ENCODE measurements at regions not wholly inside any gene's neighbourhood (a gene's known extent, or its start where the extent isn't known, plus 50 kb on each side); places are given as distances from the start of the nearest gene placed in this dataset.

DNA sequence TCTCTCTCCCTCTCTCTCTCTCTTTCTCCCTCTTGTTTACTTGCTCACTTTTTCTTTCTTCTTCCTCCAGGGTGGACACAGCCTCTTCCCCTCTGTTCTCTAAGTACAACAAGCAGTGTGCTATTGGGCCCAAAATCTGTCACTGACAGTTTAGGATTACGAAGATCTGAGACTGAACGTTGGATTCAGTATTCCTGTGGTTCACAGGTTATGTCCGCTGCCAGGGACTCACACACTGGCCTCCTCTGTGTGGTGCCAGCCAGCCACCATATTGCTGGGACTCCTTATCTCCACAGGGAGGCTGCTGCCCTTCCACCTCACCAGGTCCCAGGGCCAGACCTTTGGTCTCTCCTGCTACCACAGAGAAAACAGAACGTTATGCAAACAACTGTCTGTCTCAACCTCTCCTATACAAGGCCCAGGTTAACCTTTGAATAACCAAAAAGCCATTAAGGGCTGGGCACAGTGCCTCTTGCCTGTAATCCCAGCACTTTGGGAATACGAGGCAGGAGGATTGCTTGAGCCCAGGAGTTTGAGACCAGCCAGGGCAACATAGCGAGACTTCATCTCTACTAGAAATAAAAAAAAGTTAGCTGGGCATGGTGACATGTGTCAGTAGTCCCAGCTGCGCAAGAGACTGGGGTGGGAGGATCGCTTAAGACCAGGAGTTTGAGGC, 171.9 kb upstream of the RAB4A start:
- Histone ChIP-seq H4K20me1 (ENCODE audit: insufficient read depth, low read length) (no peaks in the 10 kb centered on the region), H3K36me3 (replicated peaks in 1 of 2; ENCODE audit: control insufficient read depth in 1 of 2, insufficient read depth in 2 of 2, low read length in 2 of 2) (no peaks in the 10 kb centered on the region), H2AFZ (ENCODE audit: insufficient read depth, low read depth, low read length, poor library complexity, severe bottlenecking) (no peak overlapping the region), H3K9ac (ENCODE audit: insufficient read depth, low read length, poor library complexity, severe bottlenecking) (no peak overlapping the region), H3K4me3 (replicated peaks in 1 of 3; ENCODE audit: low read depth in 2 of 3, low read length in 3 of 3) (no peak overlapping the region), H3K4me2 (replicated peaks; ENCODE audit: extremely low read depth, low read length, poor library complexity, severe bottlenecking) (no peak overlapping the region), H3K9me3 (replicated peaks in 1 of 2; ENCODE audit: control insufficient read depth in 1 of 2, insufficient read depth in 1 of 2, low read length in 2 of 2) (peaks cover 0 to 6% of the 10 kb centered on the region in 2 donors), H3K79me2 (ENCODE audit: insufficient read depth, low read length) (no peaks in the 10 kb centered on the region), H3K27ac (ENCODE audit: low read depth in 1 of 2, low read length in 2 of 2) (no peak overlapping the region), H3K4me1 (ENCODE audit: control insufficient read depth in 1 of 2, insufficient read depth in 2 of 2, low read length in 2 of 2) (peaks cover 0 to 2% of the 10 kb centered on the region in 2 donors), H3K27me3 (ENCODE audit: control insufficient read depth in 2 of 2, insufficient read depth in 2 of 2, low read length in 2 of 2) (no peaks in the 10 kb centered on the region)
- H3K27me3 Mint-ChIP-seq (ENCODE audit: low read depth in 3 of 3), result peaks cover 0 to 3% (median 2%) of the 10 kb centered on the region in 3 donors
- 90% methylated on average over 3 of the region's 8 CpGs for WGBS (ENCODE audit: insufficient coverage)
- DNase-seq, result no peak
- H3K9me3 Mint-ChIP-seq, result peaks cover 0 to 14% (median 5%) of the 10 kb centered on the region in 7 donors
- TF ChIP-seq, protein P1, sequence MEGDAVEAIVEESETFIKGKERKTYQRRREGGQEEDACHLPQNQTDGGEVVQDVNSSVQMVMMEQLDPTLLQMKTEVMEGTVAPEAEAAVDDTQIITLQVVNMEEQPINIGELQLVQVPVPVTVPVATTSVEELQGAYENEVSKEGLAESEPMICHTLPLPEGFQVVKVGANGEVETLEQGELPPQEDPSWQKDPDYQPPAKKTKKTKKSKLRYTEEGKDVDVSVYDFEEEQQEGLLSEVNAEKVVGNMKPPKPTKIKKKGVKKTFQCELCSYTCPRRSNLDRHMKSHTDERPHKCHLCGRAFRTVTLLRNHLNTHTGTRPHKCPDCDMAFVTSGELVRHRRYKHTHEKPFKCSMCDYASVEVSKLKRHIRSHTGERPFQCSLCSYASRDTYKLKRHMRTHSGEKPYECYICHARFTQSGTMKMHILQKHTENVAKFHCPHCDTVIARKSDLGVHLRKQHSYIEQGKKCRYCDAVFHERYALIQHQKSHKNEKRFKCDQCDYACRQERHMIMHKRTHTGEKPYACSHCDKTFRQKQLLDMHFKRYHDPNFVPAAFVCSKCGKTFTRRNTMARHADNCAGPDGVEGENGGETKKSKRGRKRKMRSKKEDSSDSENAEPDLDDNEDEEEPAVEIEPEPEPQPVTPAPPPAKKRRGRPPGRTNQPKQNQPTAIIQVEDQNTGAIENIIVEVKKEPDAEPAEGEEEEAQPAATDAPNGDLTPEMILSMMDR (IDR thresholded peaks at IDR 0.05), result no peak
- no peak overlapping the region for H3K4me3 Mint-ChIP-seq
- no peaks in the 10 kb centered on the region for H3K36me3 Mint-ChIP-seq
- intact Hi-C loops (cut with micrococcal nuclease), result no loop called here
- no peaks in the 10 kb centered on the region for H3K4me1 Mint-ChIP-seq
- peak overlapping the region in 1 of 7 donors; percentile 3 for H3K27ac Mint-ChIP-seq

DNA sequence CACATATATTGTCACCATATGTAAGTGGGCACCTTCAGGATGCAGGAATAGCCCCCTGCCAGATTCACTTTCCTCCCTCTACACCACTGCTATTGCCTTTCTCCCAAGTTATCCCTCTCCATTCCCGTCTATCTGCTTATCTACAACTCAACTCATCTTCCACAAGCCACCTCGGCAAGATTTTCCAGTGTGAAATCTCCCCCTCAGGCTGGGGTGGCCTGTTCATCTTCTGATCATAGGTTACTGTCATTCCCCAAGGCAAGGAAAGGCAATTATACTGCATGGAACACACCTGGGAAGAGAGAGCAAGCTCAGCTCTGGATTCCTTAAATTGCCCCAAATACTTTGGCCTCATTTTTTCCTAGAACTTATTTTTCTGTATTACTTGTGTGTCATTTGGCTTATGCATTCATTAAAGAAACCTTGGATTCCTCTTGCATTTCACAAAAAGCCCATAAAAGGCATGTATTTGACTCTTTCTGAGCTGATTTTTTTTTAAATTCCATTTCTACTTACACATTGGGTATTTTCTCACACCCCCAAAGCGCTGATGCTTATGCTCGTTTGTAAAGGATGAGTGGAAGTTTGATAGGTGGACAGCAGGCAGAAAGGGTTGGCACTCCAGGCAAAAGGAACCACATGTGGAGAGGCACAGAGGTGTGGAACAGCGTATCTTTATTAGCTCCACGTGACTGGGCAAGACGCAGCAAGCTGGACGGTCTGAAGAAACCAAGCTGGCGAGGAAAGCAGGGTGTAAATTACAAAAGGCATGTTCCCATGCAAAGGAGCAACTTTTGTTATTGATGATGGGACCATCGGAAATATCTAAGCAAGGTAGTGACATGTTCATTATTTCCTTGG, 169.7 kb upstream of the RAB4A start:
- TF ChIP-seq, protein P1 (IDR thresholded peaks at IDR 0.05), result no peak
- no peaks in the 10 kb centered on the region for H3K4me1 Mint-ChIP-seq
- Histone ChIP-seq H4K20me1 (ENCODE audit: insufficient read depth, low read length) (no peaks in the 10 kb centered on the region), H3K9ac (ENCODE audit: insufficient read depth, low read length, poor library complexity, severe bottlenecking) (no peak overlapping the region), H3K4me2 (replicated peaks; ENCODE audit: extremely low read depth, low read length, poor library complexity, severe bottlenecking) (no peak overlapping the region), H3K4me3 (replicated peaks in 1 of 3; ENCODE audit: low read depth in 2 of 3, low read length in 3 of 3) (no peak overlapping the region), H3K27me3 (ENCODE audit: control insufficient read depth in 2 of 2, insufficient read depth in 2 of 2, low read length in 2 of 2) (no peaks in the 10 kb centered on the region), H3K9me3 (replicated peaks in 1 of 2; ENCODE audit: control insufficient read depth in 1 of 2, insufficient read depth in 1 of 2, low read length in 2 of 2) (peaks cover 0 to 4% of the 10 kb centered on the region in 2 donors), H2AFZ (ENCODE audit: insufficient read depth, low read depth, low read length, poor library complexity, severe bottlenecking) (no peak overlapping the region), H3K36me3 (replicated peaks in 1 of 2; ENCODE audit: control insufficient read depth in 1 of 2, insufficient read depth in 2 of 2, low read length in 2 of 2) (no peaks in the 10 kb centered on the region), H3K4me1 (ENCODE audit: control insufficient read depth in 1 of 2, insufficient read depth in 2 of 2, low read length in 2 of 2) (peaks cover 0 to 2% of the 10 kb centered on the region in 2 donors), H3K79me2 (ENCODE audit: insufficient read depth, low read length) (no peaks in the 10 kb centered on the region), H3K27ac (ENCODE audit: low read depth in 1 of 2, low read length in 2 of 2) (no peak overlapping the region)
- H3K9me3 Mint-ChIP-seq, result peaks cover 0 to 11% (median 3%) of the 10 kb centered on the region in 7 donors
- H3K36me3 Mint-ChIP-seq, result no peaks in the 10 kb centered on the region
- intact Hi-C loops (cut with micrococcal nuclease), result no loop called here
- no peak overlapping the region for H3K4me3 Mint-ChIP-seq
- WGBS (ENCODE audit: insufficient coverage), result 98% methylated on average over 8 of the region's 10 CpGs
- peaks cover 0 to 5% (median 3%) of the 10 kb centered on the region in 3 donors for H3K27me3 Mint-ChIP-seq (ENCODE audit: low read depth in 3 of 3)
- DNase-seq, result no peak
- no peak overlapping the region for H3K27ac Mint-ChIP-seq

Data from CD14-positive monocyte (primary cell).